NCI-H524 (cell line): ENCODE measurements at regions not wholly inside any gene's neighbourhood (a gene's known extent, or its start where the extent isn't known, plus 50 kb on each side); places are given as distances from the start of the nearest gene placed in this dataset.
A peak's percentile ranks its signal among the peaks of the same experiment; 100 is the strongest.

Experiments used
- DNase-seq, 2 experiments: peaks; one replicate each; lab custom pipeline; 2025; lab: John Stamatoyannopoulos, UW

DNA sequence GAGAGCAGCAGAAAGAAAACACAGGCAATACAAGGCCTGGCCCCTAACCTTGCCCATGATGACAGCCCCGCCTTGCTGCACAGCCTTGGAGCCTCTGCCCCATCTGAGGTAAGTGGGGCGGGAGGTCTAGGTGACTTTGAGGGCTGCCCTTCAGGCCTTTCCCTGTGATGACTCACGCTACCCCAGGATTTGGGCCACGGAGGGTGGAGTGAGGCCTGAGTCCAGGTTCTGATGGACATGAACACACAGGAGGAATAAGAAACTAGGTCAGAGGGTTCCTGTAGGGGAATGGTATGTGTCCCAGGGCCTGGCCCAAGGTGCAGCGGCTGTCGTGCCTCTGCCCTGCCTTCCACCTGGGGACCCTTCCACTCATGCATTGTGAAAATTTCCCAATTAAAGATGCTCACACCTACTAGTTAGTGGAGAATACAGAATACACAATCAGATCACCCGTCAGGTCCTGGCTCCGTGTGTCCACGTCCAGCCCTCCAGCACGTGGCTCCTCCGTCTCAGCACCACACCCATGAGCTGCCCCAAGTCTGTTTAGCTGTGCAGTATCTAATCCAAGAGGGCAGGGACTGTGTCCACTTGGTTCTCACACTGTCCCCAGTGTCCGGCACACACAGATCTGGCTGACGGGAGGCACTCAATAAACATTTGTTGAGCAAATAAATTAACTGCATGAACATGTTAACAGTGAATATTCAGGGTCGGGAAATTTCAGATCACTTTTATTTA, 111.0 kb downstream of the CHST1 start:
- DNase-seq, result no peak

- no peak for DNase-seq
Measured at GRCh38 chr11:45553383-45553936, 112.0 kb downstream of the CHST1 start.

DNA sequence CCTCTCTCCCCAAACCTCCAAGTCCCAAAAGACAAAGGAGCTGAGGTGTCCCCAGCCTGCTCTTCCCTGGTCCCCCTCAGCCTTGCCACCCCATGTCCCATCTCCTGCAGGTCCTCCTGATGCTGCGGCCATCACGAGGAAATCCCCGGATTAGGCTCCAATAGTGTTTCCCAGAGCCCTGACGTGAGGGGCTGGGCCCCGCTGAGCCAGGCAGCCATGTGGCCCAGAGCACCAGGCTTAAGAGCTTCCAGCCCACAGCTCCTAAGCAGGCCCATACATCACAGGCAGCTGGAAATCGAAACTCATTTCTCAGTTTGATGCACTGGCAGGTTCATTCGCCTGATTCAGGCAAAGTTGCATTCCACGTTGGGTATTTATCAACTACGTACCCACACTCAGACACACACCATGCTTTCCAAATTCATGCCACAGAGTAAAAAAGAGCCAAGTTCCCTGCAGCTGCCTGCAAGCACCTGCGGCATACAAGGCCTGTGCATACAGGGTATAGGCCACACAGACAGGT, 114.2 kb downstream of the CHST1 start:
- DNase-seq, result peak in 1 of 2 experiments; percentile 54

GRCh38 chr11:45549257-45549656, 116.2 kb downstream of the CHST1 start:
- no peak for DNase-seq

GRCh38 chr11:45546366-45546765, 119.1 kb downstream of the CHST1 start:
- DNase-seq, result no peak

DNA sequence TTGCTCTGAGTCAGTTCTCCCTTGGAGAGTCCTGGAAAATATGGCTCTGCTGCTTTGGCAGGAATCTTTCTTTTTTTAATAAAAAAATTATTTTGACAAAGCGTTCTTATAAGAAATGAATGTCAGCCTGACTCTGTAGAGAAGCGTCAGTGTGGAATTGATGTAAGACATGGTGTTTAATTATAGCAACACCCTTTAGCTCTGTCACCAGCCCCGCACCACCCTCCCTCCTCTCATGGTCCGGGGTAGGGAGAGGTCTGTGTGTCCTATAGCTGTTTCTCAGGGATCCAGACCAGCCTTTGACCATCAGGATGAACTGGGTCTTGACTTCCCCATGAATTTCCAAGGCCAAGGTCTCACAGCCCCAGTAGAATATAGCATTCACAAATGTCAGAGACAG, 120.6 kb downstream of the CHST1 start:
- no peak for DNase-seq

DNA sequence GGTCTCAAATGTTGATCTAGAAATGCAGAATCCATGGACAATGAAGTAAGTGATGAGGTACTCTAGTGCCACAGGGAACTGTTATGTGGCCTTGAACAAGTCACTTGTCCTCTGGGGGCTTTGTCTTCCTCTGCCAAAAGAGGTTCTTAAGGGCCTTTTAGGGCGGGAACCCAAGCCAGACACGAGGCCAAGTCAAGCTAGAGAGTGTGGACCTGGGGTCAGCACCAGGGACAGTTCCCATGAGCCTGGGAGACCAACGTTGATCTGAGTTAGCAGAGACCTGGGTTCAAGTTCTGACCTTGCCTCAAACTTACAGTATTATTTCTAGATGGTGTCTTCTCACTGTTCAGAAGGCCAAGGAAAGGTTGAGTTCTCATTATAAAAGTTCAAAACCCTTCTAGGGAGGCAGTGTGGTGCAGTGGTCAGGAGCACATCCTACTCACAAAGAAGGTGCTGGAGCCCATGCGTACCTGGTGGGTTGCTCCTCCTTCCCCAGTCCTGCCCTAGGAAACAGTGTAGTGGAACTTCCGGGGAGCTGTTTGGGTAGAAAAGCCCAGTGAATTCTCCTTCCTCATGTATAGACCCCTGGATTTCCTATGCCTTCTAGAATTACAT, 121.5 kb downstream of the CHST1 start:
- no peak for DNase-seq

- no peak for DNase-seq
Measured at GRCh38 chr11:45543081-45543480, 122.3 kb downstream of the CHST1 start.

GRCh38 chr11:45541693-45542434, 123.6 kb downstream of the CHST1 start:
- DNase-seq, result no peak

GRCh38 chr11:45538939-45539338, 126.5 kb downstream of the CHST1 start:
- no peak for DNase-seq

GRCh38 chr11:45538363-45538762, 127.1 kb downstream of the CHST1 start:
- DNase-seq, result peak in 1 of 2 experiments; percentile 24

GRCh38 chr11:45537614-45538013, 127.8 kb downstream of the CHST1 start:
- no peak for DNase-seq

- DNase-seq, result no peak
Measured at GRCh38 chr11:45535033-45535432, 130.4 kb downstream of the CHST1 start.

GRCh38 chr11:45534132-45534531, 131.3 kb downstream of the CHST1 start:
- DNase-seq, result no peak

DNA sequence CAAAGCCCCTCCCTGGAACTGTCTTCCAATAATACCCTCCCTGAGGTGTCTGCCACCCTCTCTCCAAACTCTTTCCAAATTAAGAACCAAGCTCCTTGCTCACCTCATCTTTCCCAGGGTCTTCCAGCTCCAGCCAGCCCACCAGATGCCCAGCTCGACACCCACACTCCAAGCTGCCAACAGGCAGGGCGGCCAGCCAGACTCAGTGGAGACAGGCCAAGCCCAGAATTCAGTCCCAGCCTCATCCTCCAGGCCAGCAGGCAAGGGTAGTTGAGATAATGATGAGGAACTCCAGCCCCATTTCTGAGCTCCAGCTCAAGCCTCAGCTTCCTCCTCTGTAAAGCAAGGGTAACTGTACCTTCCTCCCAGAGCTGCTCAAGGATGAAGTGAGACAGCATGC, 132.9 kb downstream of the CHST1 start:
- no peak for DNase-seq

GRCh38 chr11:45530776-45531175, 134.6 kb downstream of the CHST1 start:
- DNase-seq, result peak in 1 of 2 experiments; percentile 63

DNA sequence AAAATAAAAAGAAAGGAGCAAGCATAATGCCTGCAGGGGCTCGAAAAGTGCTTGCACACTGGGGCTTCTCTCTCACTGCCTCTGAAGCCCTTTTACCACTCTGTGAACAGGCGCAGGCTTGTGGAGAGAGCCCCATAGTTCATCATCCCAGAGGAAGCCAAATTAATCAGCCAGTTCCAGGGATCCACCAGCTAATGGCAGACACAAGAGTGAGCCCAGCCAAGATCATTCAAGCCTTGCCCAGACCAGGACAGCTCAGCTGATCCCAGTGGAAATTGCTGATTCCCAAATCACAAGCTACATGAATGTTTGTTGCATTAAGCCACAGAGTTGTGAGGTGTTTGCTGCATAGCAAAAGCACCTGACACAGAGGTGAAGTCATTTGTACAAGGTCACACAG, 135.3 kb downstream of the CHST1 start:
- no peak for DNase-seq

- DNase-seq, result no peak
Measured at GRCh38 chr11:45528435-45528834, 137.0 kb downstream of the CHST1 start.

GRCh38 chr11:45527898-45528297, 137.5 kb downstream of the CHST1 start:
- DNase-seq, result no peak

- peak; percentile 95 for DNase-seq
Measured at GRCh38 chr11:45525393-45525792, 140.0 kb downstream of the CHST1 start.

DNA sequence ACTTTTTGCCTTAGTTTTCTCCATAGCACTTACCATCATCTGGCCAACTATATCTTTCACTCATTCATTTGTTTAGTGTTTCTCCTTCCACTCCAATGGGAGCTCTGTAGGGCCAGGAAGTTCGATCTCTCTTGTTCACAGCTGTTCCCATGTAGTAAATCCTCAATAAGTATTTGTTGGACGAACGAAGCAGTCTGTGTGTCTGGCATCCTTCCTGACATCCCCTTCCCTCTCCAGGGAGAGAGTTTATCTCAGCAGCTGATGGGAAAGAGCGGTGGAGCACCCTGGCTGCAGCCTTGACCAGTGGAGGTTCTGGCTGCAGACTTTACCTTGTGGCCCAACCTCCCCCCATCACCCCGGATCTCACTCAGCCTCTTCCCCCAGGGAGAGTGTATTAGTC, 141.7 kb downstream of the CHST1 start:
- DNase-seq, result peak; percentile 76 to 91

GRCh38 chr11:45518833-45519535, 146.4 kb downstream of the CHST1 start:
- DNase-seq, result no peak
